ACHN (cell line): ENCODE measurements at regions not wholly inside any gene's neighbourhood (a gene's known extent, or its start where the extent isn't known, plus 50 kb on each side); places are given as distances from the start of the nearest gene placed in this dataset.

Experiments
- DNase-seq: peaks from one replicate; pipeline ENCODE4 v3.0.0-alpha.2; 2015
- in situ Hi-C: cut with HindIII; loops from 2 replicates; pipeline ENCODE4 v1.10.0; 2017; ENCODE audit warnings: low sequenced_read_pairs, low pct_ligation_motif_present, low pct_unique_long_range_greater_than_20kb

DNA sequence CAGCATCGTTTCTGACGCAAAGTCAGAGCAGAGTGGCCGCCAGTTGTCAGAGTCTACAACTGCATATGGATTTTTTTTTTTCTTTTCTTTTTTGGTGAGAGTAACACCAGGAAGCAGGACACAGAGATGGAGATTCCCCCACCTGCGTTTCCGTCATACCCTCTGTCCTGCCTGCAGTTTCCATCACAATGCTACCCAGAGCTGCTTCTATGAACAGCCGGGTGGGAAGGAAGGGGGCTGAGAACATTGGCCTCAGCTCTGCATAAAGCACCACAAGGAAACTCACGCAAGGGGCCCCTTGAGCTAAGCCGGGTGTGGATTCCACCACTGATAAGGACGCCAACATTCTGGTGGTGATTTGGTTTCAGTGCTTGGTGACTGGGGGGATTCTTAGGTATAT lies 183.5 kb upstream of the AFDN start:
- in situ Hi-C loops: no loop called here

DNA sequence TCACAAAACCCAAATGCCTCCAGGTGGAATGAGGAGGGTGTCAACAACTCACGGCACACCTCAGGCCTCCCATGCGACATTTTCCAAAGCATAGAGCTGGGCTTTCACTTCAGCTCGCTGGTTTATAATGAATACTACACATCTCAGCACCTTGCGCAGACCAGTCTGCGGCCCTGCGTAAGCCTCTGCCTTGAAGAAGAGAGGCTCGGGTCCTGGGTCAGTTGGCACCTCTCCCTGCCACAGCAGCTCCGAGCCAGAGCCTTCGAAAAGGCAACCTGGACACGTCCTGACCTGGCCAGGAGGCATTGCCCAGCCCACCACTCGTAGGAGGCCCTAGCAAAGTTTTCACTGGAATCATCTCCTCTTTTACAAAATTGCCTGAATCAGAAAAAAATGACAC lies 183.0 kb upstream of the AFDN start:
- in situ Hi-C loops: no loop called here
- no peak for DNase-seq

More for the DNA sequence above, 183.5 kb upstream of the AFDN start:
- DNase-seq: no peak

DNA sequence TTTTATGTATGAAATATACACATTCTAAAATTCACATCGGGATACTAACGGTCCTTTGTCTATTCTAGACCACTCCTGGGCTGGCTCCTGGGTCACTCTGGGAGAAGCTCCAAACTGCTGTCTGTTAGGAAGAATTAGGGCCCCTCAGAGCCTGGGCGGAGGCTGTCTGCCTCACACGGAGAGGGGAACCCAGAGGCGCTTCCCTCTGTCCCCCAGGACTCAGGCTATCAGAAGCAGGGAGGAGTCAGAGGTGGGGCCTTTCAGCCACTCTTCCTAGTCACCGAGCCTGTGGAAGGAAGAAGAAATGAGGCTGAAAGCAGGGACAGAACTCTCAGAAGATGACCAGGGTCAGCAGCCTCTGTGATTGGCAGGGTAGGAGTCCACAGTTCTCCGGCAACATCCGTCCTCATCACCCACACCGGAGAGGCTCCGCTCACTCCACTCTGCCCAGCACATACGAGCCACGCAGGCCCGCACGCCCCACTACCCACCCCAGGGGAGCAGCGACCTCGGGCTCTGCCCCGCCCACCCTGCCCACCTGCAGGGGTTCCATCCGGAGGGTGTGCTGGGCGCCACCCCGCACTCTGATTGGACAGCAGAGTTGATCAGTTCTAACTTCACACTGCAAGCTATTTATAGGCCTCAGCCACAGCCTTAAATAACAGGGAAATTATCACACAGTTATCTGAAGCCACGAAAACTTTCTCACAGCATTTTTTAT lies 182.1 kb upstream of the AFDN start:
- in situ Hi-C loops: no loop called here
- no peak for DNase-seq

DNA sequence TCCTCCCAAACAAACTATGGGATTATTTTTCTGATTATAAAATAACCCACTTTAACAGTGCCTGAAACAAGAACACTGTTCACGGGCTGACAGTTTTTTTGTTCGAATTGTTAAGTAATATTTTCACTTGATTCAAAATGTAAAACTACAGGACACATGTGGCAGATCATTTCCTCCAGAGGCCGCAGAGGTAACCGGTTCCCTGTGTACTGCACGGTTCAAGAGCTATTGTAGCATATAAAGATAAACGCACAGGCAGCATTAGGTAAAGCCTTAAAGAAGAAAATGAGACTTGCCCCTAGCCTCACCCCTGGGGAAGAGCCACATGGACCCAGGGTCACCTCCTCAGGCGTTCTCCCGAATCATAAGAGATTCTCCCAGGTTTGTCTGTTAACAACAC lies 181.3 kb upstream of the AFDN start:
- in situ Hi-C loops: no loop called here
- DNase-seq: no peak

DNA sequence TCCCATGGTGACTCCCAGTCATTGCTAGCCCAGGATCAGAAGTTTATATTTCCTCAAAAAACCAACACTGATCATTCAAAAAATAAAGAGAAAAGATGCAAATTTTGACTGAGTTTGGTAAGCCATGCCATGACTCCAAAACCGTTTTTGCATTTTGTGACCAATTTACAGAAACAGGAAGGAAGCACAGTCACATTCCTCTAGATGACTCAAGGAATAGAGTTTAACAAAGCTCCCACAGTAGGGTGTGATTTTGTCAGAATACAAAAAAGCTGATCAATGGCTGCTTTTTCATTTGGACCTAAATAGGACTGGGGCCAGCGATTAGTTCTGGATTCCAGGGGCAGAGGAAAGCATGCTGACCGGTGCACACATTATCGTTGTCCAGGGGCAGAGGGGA lies 179.4 kb upstream of the AFDN start:
- no peak for DNase-seq
- in situ Hi-C loops: no loop called here

DNA sequence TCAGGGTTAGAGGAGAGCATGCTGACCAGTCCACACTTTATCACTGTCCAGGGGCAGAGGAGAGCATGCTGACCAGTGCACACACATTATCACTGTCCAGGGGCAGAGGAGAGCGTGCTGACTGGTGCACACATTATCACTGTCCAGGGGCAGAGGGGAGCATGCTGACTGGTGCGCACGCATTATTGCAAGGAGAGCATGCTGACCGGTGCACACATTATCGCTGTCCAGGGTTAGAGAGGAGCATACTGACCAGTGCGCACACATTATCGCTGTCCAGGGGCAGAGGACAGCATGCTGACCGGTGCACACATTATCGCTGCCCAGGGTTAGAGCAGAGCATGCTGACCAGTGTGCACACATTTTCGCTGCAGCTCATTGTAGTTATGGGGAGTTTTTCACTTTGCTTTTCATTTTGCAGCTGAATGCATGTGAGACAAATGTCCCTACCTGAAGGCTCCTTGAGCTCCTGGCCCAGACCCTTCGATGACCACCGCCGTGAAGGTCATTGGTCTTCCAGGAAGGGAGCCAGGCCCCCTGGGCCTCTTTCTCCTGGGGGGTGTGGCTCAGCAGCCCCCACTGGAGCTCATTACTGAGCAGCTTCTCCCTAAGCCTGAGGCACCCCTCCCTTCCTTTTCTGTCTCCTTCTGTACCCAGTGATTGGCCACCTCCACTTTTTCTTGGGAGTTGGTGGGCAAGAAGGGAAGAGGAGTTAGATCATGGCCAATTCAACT lies 178.8 kb upstream of the AFDN start:
- in situ Hi-C loops: no loop called here

DNA sequence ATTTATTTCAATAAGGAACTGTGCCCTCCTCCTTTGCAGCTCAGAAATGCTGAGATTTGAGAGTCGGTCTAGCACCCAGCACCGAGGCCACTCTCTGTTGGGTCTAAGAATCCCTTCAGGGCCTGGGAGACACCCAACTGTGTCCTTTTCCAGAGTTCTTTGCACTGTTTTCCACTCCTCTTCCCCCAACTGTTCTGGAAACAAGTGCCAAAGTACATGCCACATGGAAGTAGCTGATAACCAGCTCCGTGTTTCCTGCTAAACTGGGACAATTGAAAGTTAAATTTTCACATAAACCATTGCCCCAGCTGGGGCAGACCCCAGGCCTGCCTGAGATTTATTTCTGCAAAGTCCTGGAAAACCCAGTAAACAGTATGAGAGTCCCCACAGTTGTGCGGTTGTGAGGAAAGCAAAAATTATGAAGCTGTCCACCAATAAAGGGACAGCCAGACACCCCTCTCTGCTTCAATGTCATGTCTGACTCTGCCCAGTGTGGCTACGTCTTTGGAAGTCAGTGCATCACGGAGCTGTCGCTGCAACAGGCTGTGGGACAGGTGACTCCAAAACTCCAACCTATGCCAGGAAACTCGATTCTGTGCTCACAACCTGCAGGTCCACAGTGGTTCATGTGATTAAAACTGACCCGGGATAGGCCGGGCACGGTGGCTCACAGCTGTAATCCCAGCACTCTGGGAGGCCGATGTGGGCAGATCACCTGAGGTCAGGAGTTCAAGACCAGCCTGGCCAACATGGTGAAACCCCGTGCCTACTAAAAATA lies 178.0 kb upstream of the AFDN start:
- in situ Hi-C loops: no loop called here
- no peak for DNase-seq

More for the DNA sequence above, 178.8 kb upstream of the AFDN start:
- no peak for DNase-seq

DNA sequence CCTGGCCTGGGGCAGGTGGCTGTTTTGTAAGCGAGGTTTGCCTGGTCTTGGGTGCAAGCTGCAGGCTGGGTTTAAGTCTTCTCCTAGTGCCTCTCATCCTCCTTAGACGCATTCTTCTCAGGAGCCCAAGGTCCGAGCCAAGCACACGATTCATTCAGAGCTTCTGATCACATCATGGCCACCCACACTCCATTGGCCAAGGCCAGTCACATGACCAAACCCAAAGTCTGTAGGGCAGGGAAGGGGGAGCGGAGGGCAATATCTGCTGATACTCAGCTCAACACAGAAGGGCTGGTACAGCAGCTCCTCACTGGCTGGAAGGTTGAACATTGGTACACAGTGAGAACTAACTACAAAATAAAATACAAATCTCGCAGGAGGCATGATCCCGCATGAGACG lies 177.2 kb upstream of the AFDN start:
- in situ Hi-C loops: no loop called here

DNA sequence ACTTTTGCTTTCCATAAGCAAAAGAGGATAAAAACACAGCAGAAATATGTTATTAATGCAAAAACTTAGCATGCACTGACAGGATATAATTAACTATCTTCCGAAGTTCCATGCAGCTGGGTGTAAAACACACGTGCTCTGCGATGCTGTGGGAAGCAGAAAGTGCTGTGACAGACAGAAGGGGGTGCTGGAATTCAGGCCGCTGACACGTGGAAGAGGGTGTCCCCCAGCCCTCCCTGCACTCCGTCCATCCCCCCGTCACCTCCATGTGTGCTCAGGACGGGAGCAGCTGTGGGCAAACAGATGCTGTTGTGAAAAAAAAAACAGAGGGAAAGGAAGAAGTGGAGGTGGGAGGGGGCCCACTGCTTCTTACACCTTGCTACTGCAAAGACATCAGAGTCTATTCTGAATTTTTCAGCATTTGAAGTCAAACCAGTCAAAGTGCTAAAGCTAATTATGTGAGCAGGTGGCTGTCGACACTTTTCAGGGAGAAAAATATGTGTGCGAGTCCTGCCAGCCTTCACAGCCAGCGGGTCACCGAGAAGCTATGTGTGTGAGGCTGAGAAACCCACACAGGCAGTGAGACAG lies 175.9 kb upstream of the AFDN start:
- in situ Hi-C loops: no loop called here
- DNase-seq: no peak

More for the DNA sequence above, 177.2 kb upstream of the AFDN start:
- DNase-seq: no peak

DNA sequence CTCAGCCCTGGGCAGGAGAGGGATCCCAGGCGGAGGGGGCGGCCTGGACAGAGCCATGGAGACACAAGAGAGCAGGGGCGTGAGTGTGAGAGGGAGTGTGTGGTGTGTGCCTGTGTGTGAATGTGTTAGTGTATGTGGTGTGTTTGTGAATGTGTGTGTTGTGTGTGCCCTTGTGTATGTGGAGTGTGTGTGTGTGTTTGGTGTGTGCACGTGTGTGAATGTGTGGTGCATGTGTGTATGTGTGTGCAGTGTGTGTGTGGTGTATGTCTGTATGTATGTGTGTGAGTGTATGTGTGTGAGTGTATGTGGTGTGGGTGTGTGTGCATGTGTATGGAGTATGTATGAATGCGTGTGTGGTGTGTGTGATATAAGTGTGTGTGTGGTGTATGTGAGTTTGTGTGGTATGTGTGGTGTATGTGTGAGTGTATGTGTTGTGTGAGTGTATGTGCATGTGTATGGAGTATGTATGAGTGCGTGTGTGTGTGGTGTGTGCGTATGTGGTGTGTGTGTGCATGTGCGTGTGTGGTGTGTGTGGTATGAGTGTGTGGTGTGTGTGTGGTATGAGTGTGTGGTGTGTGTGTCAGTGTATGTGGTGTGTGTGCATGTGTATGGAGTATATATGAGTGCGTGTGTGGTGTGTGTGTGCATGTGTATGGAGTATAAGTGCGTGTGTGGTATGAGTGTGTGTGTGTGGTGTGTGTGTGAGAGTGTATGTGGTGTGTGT lies 175.2 kb upstream of the AFDN start:
- DNase-seq: no peak
- in situ Hi-C loops: no loop called here

DNA sequence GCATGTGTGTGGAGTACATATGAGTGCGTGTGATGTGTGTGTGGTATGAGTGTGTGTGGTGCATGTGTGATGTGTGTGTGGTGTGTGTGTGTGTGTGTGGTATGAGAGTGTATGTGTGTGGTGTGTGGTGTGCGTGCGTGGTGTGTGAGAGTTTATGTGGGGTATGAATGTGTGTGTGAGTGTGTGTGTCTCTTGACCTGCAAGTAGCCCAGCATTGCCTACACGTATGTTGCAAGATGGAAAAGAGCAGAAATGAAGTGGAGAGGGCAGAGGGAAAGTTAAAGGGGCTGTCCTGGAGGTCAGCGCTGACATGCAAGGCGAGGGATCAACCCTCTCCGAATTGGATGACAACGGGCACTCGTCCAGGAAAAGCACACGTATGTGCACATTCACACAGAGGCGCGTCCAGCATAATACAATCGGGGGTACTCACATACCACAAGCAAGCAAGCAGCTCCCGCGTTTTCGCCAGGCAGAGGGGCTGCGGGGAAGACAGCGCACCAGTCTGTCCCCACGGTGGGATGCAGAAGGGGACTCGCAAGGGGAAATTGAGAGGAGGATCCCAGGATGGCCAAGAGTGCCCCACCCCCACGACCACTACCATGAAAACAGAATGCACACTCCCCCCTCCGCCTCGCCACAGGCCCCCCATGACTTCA lies 174.5 kb upstream of the AFDN start:
- DNase-seq: no peak
- in situ Hi-C loops: no loop called here

DNA sequence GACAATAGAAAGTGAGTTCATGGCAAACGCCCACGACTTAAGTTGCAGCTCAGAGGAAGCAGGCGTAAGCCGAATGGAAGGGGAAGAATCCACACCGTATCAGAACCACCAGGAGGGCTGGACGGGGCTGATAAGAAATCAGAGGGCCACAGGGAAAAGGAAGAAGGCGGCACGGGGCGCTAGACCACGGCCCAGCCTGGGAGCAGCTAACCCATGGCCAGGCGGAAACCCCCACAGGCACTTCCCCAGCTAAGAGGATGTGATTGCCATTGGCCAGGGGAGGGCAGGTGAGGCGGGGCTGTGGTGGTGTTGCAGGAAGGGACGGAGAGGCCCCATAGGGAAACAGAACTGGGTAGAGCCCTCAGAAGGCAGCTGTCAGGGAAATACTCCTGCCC lies 174.0 kb upstream of the AFDN start:
- DNase-seq: no peak
- in situ Hi-C loops: no loop called here

DNA sequence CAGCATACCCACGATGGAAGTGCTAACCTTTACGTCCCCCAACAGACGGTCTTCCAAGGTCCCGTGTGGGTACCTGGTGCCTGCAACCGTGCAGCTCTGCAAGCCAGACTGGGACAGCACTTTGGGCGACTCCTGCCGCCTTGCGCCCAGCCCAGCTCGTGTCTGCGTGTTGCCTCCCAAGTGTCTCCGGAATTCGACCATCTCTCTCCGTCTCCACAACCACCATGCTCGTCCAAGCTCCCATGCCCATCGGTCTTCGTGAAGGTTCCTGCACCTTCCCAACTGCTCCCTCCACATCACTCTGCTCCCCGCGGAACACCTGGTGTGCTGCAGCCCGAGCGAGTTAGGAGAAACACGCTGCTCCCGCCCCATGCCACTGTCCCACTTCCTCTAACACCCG lies 173.2 kb upstream of the AFDN start:
- no peak for DNase-seq
- in situ Hi-C loops: no loop called here

DNA sequence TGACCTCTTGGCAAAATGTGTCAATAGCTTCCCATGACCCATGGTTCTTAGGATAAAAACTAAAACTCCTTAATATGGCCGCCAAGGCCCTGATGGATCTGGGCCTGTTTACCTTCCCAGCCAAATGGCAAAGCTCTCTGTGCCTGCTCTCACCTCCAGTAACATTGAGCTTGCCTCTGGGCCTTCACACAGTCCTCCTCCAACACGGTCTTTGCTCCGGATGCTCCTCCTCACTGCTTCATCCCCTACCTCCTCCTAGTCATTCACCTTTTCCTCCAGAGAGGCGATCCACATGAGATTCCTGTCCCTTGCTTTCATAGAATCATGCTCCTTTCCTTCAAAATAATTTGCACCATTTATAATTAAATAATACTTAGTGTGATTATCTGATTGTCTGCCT lies 172.3 kb upstream of the AFDN start:
- in situ Hi-C loops: no loop called here
- DNase-seq: no peak

DNA sequence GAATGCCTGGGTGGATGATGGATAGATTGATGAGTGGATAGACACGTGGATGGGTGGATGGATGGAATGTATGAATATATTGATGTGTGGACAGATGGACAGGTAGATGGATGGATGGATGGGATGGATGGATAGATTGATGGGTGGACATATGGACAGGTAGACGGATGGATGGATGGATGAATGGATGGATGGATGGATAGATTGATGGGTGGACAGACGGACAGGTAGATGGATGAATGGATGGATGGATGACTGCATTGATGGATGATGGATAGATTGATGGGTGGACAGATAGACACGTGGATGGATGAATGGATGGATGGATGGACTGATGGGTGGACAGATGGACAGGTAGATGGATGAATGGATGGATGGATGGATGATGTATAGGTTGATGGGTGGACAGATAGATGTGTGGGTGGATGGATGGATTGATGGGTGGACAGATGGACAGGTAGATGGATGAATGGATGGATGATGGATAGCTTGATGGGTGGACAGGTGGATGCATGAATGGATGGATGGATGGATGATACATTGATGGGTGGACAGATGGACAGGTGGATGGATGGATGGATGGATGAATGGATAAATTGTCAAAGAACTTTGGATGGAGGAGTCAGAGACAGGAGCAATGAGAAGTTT lies 171.4 kb upstream of the AFDN start:
- no peak for DNase-seq
- in situ Hi-C loops: no loop called here

DNA sequence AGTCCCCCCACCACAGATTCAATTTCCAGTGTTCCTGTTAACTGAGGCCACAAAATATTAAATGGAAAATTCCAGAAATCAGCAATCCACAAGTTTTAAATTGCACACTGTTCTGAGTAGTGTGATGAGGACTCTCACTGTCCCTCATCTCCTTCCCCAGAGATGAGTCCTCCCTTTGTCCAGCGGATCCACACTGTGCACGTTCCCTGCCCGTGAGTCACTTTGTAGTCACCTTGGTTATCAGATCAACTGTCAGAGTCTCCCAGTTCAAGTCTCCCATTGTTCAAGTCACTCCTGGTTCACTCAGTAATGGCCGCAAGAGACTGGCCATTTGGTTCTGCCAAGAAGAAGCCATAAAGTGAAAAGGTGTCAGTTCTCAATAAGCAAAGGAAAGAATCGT lies 168.6 kb upstream of the AFDN start:
- no peak for DNase-seq
- in situ Hi-C loops: no loop called here

DNA sequence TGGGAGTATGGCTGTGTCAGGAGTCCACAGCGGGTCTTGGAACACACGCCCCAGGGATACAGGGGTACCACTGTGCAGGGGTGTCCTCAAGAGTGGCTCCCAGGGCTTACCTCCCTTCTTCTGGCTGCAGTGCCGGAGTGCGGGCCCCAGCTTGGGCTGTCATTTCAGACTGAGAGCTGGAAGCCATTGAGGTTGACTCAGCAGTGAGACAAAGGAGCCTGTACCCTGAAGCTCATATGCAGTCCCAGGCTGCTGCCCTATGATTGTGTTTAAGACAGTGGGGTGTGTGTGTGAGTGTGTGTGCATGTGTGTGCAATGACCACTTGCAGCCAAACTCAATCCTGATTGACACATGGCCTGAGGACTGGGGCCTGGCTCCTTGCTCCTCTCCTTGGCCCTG lies 167.7 kb upstream of the AFDN start:
- in situ Hi-C loops: no loop called here
- no peak for DNase-seq

DNA sequence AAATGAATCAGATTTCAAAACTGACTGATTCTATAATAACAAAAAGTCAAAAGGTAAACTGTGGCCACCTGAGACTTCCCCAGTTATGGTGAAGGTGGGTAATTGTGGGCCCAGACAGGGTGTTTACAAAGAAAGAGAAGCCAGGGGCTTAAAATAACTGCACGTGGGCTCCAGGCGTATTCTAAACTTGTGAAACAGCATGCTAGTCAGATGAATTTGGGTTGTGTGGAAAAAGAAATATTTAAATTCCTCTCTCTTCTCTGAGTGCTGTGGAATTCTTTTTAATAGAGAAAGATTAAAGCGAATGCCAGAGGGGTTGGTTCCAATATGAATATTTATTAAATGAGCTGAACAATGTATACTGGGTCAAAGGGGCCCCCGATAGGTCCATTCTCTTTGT lies 166.3 kb upstream of the AFDN start:
- no peak for DNase-seq
- in situ Hi-C loops: no loop called here
